Thoracic aorta (tissue), 2 donors: ENCODE measurements at regions not wholly inside any gene's neighbourhood (a gene's known extent, or its start where the extent isn't known, plus 50 kb on each side); places are given as distances from the start of the nearest gene placed in this dataset.
"Not testable (repeated sequence)": the region's sequence is repeated elsewhere in the genome, so short reads cannot be mapped to it uniquely, and the experiment has no call there.

ENCODE experiments used
- ATAC-seq: fragments of 150-250 bp; one replicate; pipeline ENCODE4 v1.8.0; 2017; ENCODE audit warnings: low read depth; ENCODE audit not compliant: insufficient number of reproducible peaks, low FRiP score
- DNase-seq: peaks from one replicate; pipeline ENCODE4 v3.0.0-alpha.2; 2020; ENCODE audit warnings: low spot score
- H3K27ac ChIP-seq, 2 donors: fragments of 200-600 bp; sonication (generic); 1 replicate in 1 of 2; 2 replicates in 1 of 2; pipeline ENCODE4 v1.5.1; 2016; ENCODE audit warnings: mild to moderate bottlenecking in 2 of 2, moderate library complexity in 2 of 2
- H3K27me3 ChIP-seq: fragments of 200-600 bp; sonication (generic); replicated peaks from 2 replicates; pipeline ENCODE4 v1.6.0; 2016; ENCODE audit warnings: mild to moderate bottlenecking; ENCODE audit not compliant: insufficient read depth
- H3K36me3 ChIP-seq: fragments of 200-600 bp; sonication (generic); one replicate; pipeline ENCODE4 v1.5.1; 2016
- H3K4me1 ChIP-seq, 2 donors: fragments of 200-600 bp; sonication (generic); 1 replicate in 1 of 2; 2 replicates in 1 of 2; pipeline versions ENCODE4 v1.5.1 to v1.6.0; 2016; ENCODE audit warnings: low read depth in 2 of 2, mild to moderate bottlenecking in 1 of 2; ENCODE audit not compliant: control insufficient read depth in 1 of 2
- H3K4me3 ChIP-seq: fragments of 200-600 bp; sonication (generic); 2 replicates; pipeline ENCODE4 v1.5.1; 2016; ENCODE audit warnings: mild to moderate bottlenecking
- H3K9me3 ChIP-seq: fragments of 200-600 bp; sonication (generic); 2 replicates; pipeline ENCODE4 v1.5.1; 2016
- TF ChIP-seq, protein P1 (sequence below): fragments of 200-600 bp; sonication (generic); IDR thresholded peaks from one replicate; pipeline ENCODE4 v1.5.1; 2019; ENCODE audit warnings: antibody characterized with exemption

DNA sequence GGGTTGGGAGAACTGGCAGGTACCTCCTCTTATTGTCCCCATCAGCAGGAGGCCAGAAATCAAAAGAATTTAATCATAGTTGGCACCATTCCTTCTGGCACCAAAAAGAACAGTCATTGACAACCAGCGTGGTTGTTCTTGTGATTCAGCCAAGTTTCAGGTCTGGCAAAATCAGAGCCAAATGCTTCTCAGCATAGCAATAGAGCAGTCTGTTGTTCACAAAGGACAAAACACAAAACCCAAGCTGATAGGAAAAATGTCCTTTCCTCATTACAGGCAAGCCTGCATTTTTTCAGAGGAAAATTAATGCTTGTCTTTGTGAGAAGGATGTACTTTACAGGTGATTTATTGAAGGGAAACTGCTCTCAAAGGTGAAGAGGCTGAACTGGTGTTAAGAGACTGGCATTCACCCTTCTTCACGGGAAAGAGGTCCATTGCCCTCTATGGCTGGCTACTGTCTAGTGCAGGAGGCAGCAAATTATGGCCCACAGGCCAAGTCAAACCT, 241.8 kb upstream of the ARHGAP42 start:
- H3K36me3 ChIP-seq: no peaks in the 10 kb centered on the region
- H3K27me3 ChIP-seq: no peaks in the 10 kb centered on the region
- peaks cover 0 to 13% of the 10 kb centered on the region in 2 donors for H3K4me1 ChIP-seq
- DNase-seq (no peak), ATAC-seq (no peak)
- H3K4me3 ChIP-seq: no peak overlapping the region
- H3K27ac ChIP-seq: no peak overlapping the region
- H3K9me3 ChIP-seq: no peaks in the 10 kb centered on the region
- TF ChIP-seq, protein P1, sequence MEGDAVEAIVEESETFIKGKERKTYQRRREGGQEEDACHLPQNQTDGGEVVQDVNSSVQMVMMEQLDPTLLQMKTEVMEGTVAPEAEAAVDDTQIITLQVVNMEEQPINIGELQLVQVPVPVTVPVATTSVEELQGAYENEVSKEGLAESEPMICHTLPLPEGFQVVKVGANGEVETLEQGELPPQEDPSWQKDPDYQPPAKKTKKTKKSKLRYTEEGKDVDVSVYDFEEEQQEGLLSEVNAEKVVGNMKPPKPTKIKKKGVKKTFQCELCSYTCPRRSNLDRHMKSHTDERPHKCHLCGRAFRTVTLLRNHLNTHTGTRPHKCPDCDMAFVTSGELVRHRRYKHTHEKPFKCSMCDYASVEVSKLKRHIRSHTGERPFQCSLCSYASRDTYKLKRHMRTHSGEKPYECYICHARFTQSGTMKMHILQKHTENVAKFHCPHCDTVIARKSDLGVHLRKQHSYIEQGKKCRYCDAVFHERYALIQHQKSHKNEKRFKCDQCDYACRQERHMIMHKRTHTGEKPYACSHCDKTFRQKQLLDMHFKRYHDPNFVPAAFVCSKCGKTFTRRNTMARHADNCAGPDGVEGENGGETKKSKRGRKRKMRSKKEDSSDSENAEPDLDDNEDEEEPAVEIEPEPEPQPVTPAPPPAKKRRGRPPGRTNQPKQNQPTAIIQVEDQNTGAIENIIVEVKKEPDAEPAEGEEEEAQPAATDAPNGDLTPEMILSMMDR: no peak

DNA sequence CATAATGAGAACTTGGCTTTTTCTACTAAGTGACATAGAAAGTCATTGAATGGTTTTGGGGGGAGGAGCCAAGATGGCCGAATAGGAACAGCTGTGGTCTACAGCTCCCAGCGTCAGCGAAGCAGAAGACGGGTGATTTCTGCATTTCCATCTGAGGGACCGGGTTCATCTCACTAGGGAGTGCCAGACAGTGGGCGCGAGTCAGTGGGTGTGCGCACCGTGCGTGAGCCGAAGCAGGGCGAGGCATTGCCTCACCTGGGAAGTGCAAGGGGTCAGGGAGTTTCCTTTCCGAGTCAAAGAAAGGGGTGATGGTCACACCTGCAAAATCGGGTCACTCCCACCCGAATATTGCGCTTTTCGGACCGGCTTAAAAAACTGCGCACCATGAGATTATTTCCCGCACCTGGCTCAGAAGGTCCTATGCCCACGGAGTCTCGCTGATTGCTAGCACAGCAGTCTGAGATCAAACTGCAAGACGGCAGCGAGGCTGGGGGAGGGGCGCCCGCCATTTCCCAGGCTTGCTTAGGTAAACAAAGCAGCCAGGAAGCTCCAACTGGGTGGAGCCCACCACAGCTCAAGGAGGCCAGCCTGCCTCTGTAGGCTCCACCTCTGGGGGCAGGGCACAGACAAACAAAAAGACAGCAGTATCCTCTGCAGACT, 235.2 kb upstream of the ARHGAP42 start:
- not testable (repeated sequence) for H3K36me3 ChIP-seq, H3K27ac ChIP-seq, H3K4me3 ChIP-seq, ATAC-seq, H3K9me3 ChIP-seq, H3K4me1 ChIP-seq, H3K27me3 ChIP-seq, DNase-seq

DNA sequence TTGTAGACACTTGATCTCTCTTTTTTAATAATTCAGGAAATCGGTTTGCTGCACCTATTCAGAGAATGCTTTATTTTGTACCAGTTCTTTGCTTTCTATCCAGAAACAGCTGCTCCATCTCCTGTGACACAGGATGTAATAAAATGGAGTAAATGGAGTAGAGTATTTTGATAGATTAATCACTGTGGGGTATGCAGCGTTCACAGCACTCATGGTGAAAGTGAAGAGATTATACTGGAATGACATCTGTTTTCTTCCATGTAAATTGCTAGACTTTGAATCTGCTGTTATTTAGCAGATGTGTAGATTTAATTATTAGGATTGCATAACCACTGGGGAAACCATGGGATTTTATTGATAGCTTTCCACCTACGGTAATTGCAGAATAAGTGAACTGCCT, 227.3 kb upstream of the ARHGAP42 start:
- TF ChIP-seq, protein P1: no peak

DNA sequence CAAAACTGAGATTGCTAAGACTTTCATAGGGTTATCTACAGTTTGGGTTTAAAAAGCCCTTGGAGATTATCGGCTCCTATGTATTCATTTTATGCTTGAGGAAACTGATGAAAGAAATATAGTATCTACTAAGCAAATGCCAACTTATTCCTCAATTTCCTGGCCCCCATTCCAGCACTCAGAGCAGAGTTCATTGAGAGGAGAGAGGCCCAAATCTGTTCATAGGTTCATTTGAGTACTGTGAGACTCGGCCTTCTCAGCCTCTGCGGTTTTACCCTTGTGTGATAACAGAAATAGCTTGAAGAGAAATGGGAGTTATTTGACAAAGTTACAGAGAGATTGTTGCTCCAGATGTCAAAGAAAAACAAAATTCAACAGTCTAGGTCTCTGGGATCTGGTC, 226.7 kb upstream of the ARHGAP42 start:
- no peak for ATAC-seq
- Histone ChIP-seq H3K27ac (no peak overlapping the region), H3K27me3 (no peaks in the 10 kb centered on the region), H3K4me3 (no peak overlapping the region), H3K36me3 (no peaks in the 10 kb centered on the region), H3K9me3 (no peaks in the 10 kb centered on the region), H3K4me1 (no peaks in the 10 kb centered on the region)
- no peak for DNase-seq
- TF ChIP-seq, protein P1: no peak

More for the DNA sequence above, 227.3 kb upstream of the ARHGAP42 start:
- H3K9me3 ChIP-seq: no peaks in the 10 kb centered on the region
- no peak overlapping the region for H3K27ac ChIP-seq
- no peaks in the 10 kb centered on the region for H3K36me3 ChIP-seq
- H3K4me3 ChIP-seq: no peak overlapping the region
- H3K27me3 ChIP-seq: no peaks in the 10 kb centered on the region
- DNase-seq (no peak), ATAC-seq (no peak)
- H3K4me1 ChIP-seq: no peaks in the 10 kb centered on the region

DNA sequence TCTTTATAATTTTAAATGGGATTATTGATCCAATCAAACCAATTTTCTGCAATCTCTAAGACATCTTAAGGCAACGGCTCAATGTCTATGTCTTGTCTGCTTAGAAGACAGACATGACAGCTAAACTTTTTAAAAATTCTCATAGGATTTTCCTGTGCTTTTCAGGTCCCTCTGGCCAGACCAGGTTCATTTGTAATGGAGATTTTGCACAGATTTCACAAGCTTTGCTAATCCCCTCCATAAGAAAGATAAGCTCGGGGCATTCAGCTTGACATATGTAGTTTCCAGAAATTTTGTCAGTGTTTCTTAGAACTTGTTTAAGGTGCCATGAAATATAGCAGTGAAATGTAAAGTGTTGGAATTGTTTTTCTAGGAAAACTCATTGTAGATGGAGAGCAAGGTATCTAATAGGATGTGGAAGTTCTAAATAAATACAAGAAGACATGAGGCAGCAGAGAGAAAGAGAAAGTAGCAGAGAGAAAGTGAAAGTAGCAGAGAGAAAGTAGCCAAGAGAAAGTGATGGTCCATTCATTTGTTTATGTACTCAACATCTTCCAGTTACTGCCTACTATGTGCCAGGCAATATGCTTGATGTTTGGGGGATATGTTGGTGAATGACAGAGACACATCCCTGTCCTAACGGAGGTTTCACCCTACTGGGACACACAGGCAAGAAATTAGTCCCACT, 219.1 kb upstream of the ARHGAP42 start:
- no peak for DNase-seq
- no peaks in the 10 kb centered on the region for H3K27me3 ChIP-seq
- H3K4me1 ChIP-seq: no peaks in the 10 kb centered on the region
- no peaks in the 10 kb centered on the region for H3K36me3 ChIP-seq
- no peaks in the 10 kb centered on the region for H3K9me3 ChIP-seq
- H3K27ac ChIP-seq: no peak overlapping the region
- no peak for ATAC-seq
- TF ChIP-seq, protein P1: no peak
- H3K4me3 ChIP-seq: no peak overlapping the region
